B cell (primary cell): ENCODE measurements at regions not wholly inside any gene's neighbourhood (a gene's known extent, or its start where the extent isn't known, plus 50 kb on each side); places are given as distances from the start of the nearest gene placed in this dataset.
A peak's percentile ranks its signal among the peaks of the same experiment; 100 is the strongest.

Experiments
- ATAC-seq: fragments of 200-7000 bp; cut with Tn5 transposase; one replicate; pipeline ENCODE4 v1.10.0; 2021; ENCODE audit warnings: low read depth, mild to moderate bottlenecking, moderate number of reproducible peaks, moderate library complexity
- CTCF ChIA-PET: fragments of 350-600 bp; sonication (Branson Sonifier 250); formaldehyde crosslinking; loops from one replicate; lab custom pipeline; 2021; ENCODE audit warnings: antibody characterized with exemption, inconsistent platforms; lab: Charles Lee
- POLR2A ChIA-PET: fragments of 350-600 bp; sonication (Branson Sonifier 250); formaldehyde crosslinking; loops from one replicate; lab custom pipeline; 2021; ENCODE audit warnings: antibody characterized with exemption; lab: Charles Lee
- DNase-seq: peaks from one replicate; pipeline ENCODE4 v3.0.0; 2013
- H2AFZ ChIP-seq: 2 replicates; pipeline ENCODE4 v1.6.1; 2012; ENCODE audit warnings: mild to moderate bottlenecking, low read depth, low read length; ENCODE audit not compliant: insufficient read depth, poor library complexity, severe bottlenecking
- H3K27ac ChIP-seq, 2 donors: 1 replicate in 1 of 2; 2 replicates in 1 of 2; pipeline ENCODE4 v1.5.1; 2012 to 2013; ENCODE audit warnings: low read length in 2 of 2, mild to moderate bottlenecking in 2 of 2, moderate library complexity in 1 of 2
- H3K27me3 ChIP-seq, 4 experiments: fragments of 200-600 bp in 1 of 4; sonication (generic) in 1 of 4; replicated peaks in 1 of 4; 1 replicate in 2 of 4; 2 replicates in 2 of 4; pipeline versions ENCODE4 v1.6.1 to v1.7.0; 2013 to 2016; ENCODE audit warnings: low read length in 3 of 4, mild to moderate bottlenecking in 2 of 4, mixed read lengths in 1 of 4, moderate library complexity in 1 of 4; ENCODE audit not compliant: insufficient read depth in 4 of 4, control insufficient read depth in 3 of 4; ENCODE audit errors: control extremely low read depth in 1 of 4
- H3K36me3 ChIP-seq, 2 experiments: replicated peaks in 1 of 2; 1 replicate in 1 of 2; 2 replicates in 1 of 2; pipeline versions ENCODE4 v1.6.1 to v1.7.1; 2013; ENCODE audit warnings: low read length in 1 of 2; ENCODE audit not compliant: insufficient read depth in 2 of 2, control insufficient read depth in 1 of 2; ENCODE audit errors: control extremely low read depth in 1 of 2, extremely low read depth in 1 of 2
- H3K4me1 ChIP-seq, 2 donors: fragments of 200-600 bp in 1 of 2; sonication (generic) in 1 of 2; 1 replicate in 1 of 2; 2 replicates in 1 of 2; pipeline versions ENCODE4 v1.5.1 to v1.6.1; 2013 to 2017; ENCODE audit warnings: low read length in 2 of 2; ENCODE audit not compliant: control insufficient read depth in 2 of 2, insufficient read depth in 2 of 2
- H3K4me2 ChIP-seq: replicated peaks from 2 replicates; pipeline ENCODE3; 2012; ENCODE audit warnings: mild to moderate bottlenecking, low read depth, low read length; ENCODE audit not compliant: poor library complexity, severe bottlenecking
- H3K4me3 ChIP-seq, 5 experiments: fragments of 200-600 bp in 1 of 5; sonication (generic) in 1 of 5; 1 replicate in 3 of 5; 2 replicates in 2 of 5; pipeline versions ENCODE4 v1.5.1 to v1.7.0; 2011 to 2016; ENCODE audit warnings: low read length in 4 of 5, mild to moderate bottlenecking in 4 of 5, low read depth in 2 of 5, control low read depth in 1 of 5, moderate library complexity in 1 of 5; ENCODE audit not compliant: insufficient read depth in 1 of 5; ENCODE audit errors: control extremely low read depth in 1 of 5, extremely low read depth in 1 of 5
- H3K79me2 ChIP-seq: fragments of 200-600 bp; sonication (generic); one replicate; pipeline ENCODE4 v1.6.0; 2016; ENCODE audit warnings: low read length; ENCODE audit not compliant: control insufficient read depth, insufficient read depth
- H3K9ac ChIP-seq: fragments of 200-600 bp; sonication (generic); 2 replicates; pipeline ENCODE4 v1.6.1; 2017; ENCODE audit warnings: mild to moderate bottlenecking, low read length, moderate library complexity
- H3K9me3 ChIP-seq, 3 donors: one replicate each; pipeline versions ENCODE4 v1.6.1 to v1.7.1; 2013; ENCODE audit warnings: low read length in 2 of 3; ENCODE audit not compliant: control insufficient read depth in 2 of 3, insufficient read depth in 1 of 3; ENCODE audit errors: control extremely low read depth in 1 of 3
- H4K20me1 ChIP-seq: 2 replicates; pipeline ENCODE4 v1.6.0; 2012; ENCODE audit warnings: mild to moderate bottlenecking, low read length; ENCODE audit not compliant: insufficient read depth, control insufficient read depth, poor library complexity, severe bottlenecking
- H3K27ac Mint-ChIP-seq: one replicate; pipeline ENCODE4 v1.8.0; 2021; ENCODE audit warnings: mixed read lengths
- H3K27me3 Mint-ChIP-seq: one replicate; pipeline ENCODE4 v1.8.0; 2021; ENCODE audit warnings: mixed read lengths
- H3K4me1 Mint-ChIP-seq: one replicate; pipeline ENCODE4 v1.8.0; 2021; ENCODE audit warnings: mixed read lengths
- H3K4me3 Mint-ChIP-seq: one replicate; pipeline ENCODE4 v1.8.0; 2021; ENCODE audit warnings: mixed read lengths
- H3K9me3 Mint-ChIP-seq: one replicate; pipeline ENCODE4 v1.8.0; 2022; ENCODE audit warnings: mixed read lengths; ENCODE audit not compliant: insufficient read depth
- CTCF ChIP-seq: fragments of 200-600 bp; IDR thresholded peaks from one replicate; pipeline ENCODE4 v1.8.0; 2022; ENCODE audit warnings: antibody characterized with exemption, mild to moderate bottlenecking
- EZH2 ChIP-seq: IDR thresholded peaks from 2 replicates; pipeline ENCODE4 v1.6.1; 2012; ENCODE audit warnings: borderline replicate concordance, low read depth, mild to moderate bottlenecking, moderate library complexity, low read length; ENCODE audit not compliant: insufficient read depth, poor library complexity, severe bottlenecking
- WGBS: methylation state at CpG from one replicate; pipeline ENCODE4 v1.1.5; 2013; ENCODE audit warnings: missing lambda C conversion rate; ENCODE audit not compliant: insufficient coverage; 5-methylcytosine and 5-hydroxymethylcytosine counted together
- intact Hi-C: fragments of 100-400 bp; cut with micrococcal nuclease; formaldehyde crosslinking; loops from one replicate; pipeline ENCODE4 v1.10.0; 2022

DNA sequence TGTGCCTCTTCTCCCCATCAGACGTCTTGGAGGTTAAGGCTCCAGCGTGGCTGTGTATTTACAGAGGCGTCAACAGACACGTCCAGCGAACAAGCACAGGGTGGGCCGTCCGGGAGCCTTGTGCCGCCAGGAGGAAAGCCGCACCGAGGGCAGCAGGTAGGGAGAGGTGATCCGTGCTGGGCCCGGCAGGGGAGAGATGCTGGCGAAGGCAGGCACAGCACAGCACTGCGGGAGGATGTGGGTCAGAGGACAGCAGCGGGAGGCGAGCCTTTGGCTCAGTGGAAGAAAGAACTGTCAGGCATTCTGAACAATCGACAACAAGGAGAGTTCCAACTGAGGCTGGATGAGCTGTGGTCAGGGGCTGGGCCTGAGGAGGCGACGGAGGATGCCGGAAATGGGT, 144.1 kb upstream of the TNR start:
- Histone ChIP-seq H4K20me1 (no peaks in the 10 kb centered on the region), H3K9ac (no peak overlapping the region), H3K4me2 (no peak overlapping the region), H3K27me3 (no peaks in the 10 kb centered on the region), H3K4me1 (no peaks in the 10 kb centered on the region), H2AFZ (no peak overlapping the region), H3K27ac (no peak overlapping the region), H3K4me3 (no peak overlapping the region), H3K36me3 (no peaks in the 10 kb centered on the region), H3K9me3 (peaks cover 0 to 4% (median 0%) of the 10 kb centered on the region in 3 donors), H3K79me2 (no peaks in the 10 kb centered on the region)
- 73% methylated on average over 20 of the region's 20 CpGs for WGBS
- no peak overlapping the region for H3K4me3 Mint-ChIP-seq
- intact Hi-C loops: no loop called here
- peaks cover 2% of the 10 kb centered on the region for H3K27me3 Mint-ChIP-seq
- ATAC-seq (no peak), DNase-seq (peak; percentile 7)
- ChIA-PET POLR2A (no interaction called here), CTCF (no interaction called here)
- H3K9me3 Mint-ChIP-seq: no peaks in the 10 kb centered on the region
- H3K4me1 Mint-ChIP-seq: no peaks in the 10 kb centered on the region
- TF ChIP-seq CTCF (no peak), EZH2 (no peak)
- no peak overlapping the region for H3K27ac Mint-ChIP-seq

- no peaks in the 10 kb centered on the region for H3K79me2 ChIP-seq
- H3K4me3 ChIP-seq: no peak overlapping the region
- H3K36me3 ChIP-seq: no peaks in the 10 kb centered on the region
- H3K4me2 ChIP-seq: no peak overlapping the region
- Mint-ChIP-seq H3K9me3 (no peaks in the 10 kb centered on the region), H3K4me1 (no peaks in the 10 kb centered on the region), H3K27ac (no peak overlapping the region), H3K27me3 (no peaks in the 10 kb centered on the region), H3K4me3 (no peak overlapping the region)
- ATAC-seq: no peak
- no peaks in the 10 kb centered on the region for H3K9me3 ChIP-seq
- ChIA-PET POLR2A (no interaction called here), CTCF (no interaction called here)
- no peaks in the 10 kb centered on the region for H3K4me1 ChIP-seq
- no peaks in the 10 kb centered on the region for H4K20me1 ChIP-seq
- H3K27ac ChIP-seq: no peak overlapping the region
- DNase-seq: no peak
- intact Hi-C loops: no loop called here
- no peak overlapping the region for H3K9ac ChIP-seq
- no peaks in the 10 kb centered on the region for H3K27me3 ChIP-seq
- no peak overlapping the region for H2AFZ ChIP-seq
- TF ChIP-seq EZH2 (no peak), CTCF (no peak)
Measured at GRCh38 chr1:175885326-175885725, 141.9 kb upstream of the TNR start.
